HG03521 (cell line): ENCODE measurements at regions not wholly inside any gene's neighbourhood (a gene's known extent, or its start where the extent isn't known, plus 50 kb on each side); places are given as distances from the start of the nearest gene placed in this dataset.

Experiments
- ATAC-seq: cut with Tn5 transposase; IDR thresholded peaks from one replicate; pipeline ENCODE4 v1.9.1; 2021; ENCODE audit warnings: mild to moderate bottlenecking, moderate library complexity; ENCODE audit not compliant: unreplicated experiment

GRCh38 chr11:26134481-26135355 lies 197.2 kb upstream of the ANO3 start:
- no peak for ATAC-seq

- no peak for ATAC-seq
Observed at GRCh38 chr11:26137651-26138050, 194.3 kb upstream of the ANO3 start.

DNA sequence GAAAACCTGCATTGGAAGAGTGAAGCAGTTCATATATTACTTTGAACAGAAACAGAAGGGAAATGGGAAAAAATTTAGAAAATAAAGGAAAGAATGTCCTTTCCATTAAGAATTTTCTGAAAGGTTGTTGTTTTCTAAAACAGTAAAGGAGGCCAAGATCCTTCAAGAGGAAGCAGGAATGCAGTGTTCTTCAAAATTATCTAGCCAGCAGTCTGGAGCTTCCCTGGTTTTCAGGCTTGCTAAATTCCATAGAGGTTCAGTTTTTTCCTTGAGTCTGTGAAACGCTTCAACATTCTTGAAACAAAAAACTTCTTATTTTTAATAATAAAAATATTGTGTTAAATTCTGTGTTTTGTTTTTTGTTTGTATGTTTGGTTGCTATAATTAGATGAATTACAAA lies 189.0 kb upstream of the ANO3 start:
- no peak for ATAC-seq

DNA sequence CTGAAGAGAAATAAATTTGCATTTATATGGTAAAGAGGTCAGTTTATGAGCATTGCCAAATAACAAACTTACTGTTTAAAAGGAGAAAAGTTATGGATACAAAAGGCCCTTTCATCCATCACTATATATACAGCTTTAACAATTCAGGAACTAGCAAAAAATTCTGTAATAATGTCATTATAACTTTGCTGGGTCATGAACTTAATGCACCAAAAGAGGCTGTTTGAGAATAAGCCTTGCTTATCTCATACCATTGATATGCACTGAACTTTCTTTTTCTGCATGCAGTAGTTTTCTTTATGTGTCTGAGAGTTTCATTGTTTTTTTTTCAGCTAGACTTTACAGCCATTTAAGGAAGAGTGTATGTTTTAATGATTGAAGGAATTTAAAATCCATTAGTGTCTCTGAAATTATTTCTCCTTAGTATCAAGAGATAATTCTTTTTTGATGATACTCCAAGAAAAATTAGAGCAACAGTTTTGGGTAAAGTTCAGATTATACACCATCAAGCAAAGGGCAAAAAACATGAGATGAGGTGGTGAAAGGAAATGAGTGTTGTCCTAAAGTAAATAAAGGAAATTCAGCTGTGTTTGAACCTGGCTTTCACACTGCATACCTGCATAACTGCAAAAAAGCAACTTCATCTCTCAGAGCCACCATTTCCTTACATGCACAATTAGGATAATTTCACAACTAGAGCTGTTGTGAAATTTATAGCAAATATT lies 188.2 kb upstream of the ANO3 start:
- ATAC-seq, result no peak

DNA sequence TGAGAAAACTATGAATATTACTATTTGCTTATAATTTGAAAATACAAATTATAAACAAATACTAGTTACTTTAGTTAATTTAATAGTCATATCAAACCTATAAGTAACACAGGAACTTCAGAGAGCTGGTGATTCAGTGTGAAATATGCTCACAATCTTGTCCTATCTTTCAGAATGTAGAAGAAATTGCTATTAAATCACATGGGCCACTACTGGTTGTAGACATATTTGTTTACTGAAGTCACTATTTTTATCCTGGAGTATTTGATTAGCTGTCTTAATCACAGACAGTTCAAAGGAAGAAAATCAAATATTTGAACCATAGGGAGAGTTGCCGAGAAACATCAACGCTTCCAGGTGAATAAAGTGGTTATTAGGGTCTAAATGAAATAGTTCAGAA lies 187.6 kb upstream of the ANO3 start:
- no peak for ATAC-seq

GRCh38 chr11:26144911-26145310 lies 187.0 kb upstream of the ANO3 start:
- ATAC-seq, result no peak

GRCh38 chr11:26149585-26149984 lies 182.3 kb upstream of the ANO3 start:
- ATAC-seq, result no peak

DNA sequence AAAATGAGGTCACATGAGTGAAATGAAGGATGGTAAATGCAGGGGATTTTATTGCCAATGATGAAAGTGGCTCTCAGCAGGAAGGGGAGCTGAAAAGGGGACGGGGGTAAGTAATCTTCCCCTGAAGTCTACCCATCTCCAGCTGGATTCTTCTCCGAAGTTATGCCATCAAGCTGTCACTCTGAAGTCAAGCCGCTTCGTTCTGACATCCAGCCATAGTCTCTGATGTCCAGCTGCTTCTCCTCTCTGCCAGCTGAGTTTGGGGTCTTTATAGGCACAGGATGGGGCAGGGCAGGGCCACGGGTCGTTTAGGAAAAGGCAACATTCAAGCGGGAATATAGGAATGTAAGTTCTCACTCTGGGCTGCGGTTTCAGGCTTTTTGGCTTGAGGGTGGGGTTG lies 181.9 kb upstream of the ANO3 start:
- ATAC-seq, result no peak

DNA sequence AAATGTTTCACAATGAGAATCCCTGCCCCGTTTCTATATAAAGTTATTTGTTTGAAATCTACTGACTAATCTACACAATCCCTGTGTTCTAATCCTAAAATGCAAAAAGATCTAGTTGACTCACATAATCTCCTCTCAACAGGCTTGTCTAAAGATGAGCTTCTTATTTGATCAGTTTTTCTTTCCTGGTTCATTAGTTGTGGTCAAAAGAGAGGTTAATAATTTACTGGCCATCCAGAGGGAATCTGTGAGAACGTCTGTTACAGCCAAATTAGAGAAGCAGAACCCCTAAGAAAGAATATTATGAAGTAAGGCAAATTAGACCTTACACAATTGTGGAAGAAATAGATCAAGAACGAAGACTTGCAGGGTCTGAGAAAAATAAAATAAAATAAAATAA lies 173.7 kb upstream of the ANO3 start:
- ATAC-seq, result no peak

- no peak for ATAC-seq
Observed at GRCh38 chr11:26162291-26162690, 169.6 kb upstream of the ANO3 start.

DNA sequence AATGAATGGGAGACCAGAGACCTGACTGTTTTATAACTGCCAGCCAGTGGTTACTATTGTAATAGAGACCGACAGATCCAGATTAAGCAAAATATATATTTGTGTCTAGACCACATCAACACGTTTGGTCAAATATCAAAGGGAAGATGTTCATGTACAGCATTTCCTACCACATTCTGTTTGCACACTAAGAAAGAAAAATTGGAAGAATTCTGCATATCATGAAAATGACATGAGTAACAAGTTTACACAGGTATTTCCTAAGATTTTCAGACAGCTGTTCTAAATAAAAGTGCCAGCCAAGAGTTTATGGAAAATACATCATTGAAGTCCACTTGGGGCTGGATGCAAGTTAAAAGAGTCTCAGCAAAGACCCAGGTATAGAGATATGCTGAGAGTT lies 145.5 kb upstream of the ANO3 start:
- ATAC-seq, result no peak

DNA sequence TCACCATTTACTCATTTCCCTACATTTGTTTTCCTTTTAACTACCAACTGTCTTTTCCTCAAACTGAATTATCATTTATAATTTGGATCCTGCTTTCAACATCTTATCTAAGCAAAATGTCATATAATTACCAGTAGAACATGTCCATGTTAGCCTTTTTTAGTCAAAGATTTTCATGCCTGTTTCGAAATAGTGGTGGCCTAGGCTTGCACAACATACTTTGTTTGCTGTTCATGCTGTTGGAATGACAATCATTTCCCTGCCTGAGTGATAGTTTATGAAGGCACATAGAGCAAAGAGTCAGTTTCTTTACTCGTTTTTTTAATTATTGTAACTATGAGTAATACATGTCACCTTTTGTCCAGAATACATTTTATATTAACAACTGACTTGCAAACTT lies 144.3 kb upstream of the ANO3 start:
- ATAC-seq, result no peak

GRCh38 chr11:26188554-26188953 lies 143.4 kb upstream of the ANO3 start:
- no peak for ATAC-seq

- no peak for ATAC-seq
Observed at GRCh38 chr11:26191193-26191592, 140.7 kb upstream of the ANO3 start.

GRCh38 chr11:26193694-26194365 lies 138.1 kb upstream of the ANO3 start:
- no peak for ATAC-seq

GRCh38 chr11:26194881-26195280 lies 137.0 kb upstream of the ANO3 start:
- no peak for ATAC-seq

DNA sequence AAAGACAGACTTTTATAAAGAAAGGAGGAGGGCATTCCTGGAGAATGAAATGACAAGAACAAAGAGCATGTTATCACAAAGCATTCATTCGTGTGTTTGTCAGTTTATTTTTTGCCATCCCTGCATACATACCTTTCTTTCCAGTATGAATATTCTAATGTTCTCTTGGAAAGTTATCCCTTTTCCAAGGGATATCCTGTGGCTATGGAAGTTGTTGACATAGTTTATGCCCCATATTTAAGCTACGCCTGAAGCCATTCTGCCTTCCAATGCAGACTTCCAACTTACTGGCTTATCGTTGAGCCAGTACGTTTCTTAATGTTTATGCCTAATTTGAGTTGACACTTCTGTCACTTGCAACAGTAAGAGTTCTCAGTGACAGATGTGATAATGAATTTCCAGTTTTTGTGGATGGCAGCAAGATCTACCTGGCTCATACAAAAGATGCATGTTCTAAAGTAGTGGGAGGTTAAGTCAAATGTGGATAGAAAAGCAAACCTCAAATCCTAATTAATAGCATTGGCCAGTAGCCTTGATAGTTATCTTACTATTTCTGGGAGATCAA lies 133.3 kb upstream of the ANO3 start:
- ATAC-seq, result no peak

- no peak for ATAC-seq
Observed at GRCh38 chr11:26199331-26200095, 132.4 kb upstream of the ANO3 start.

GRCh38 chr11:26201411-26201810 lies 130.5 kb upstream of the ANO3 start:
- ATAC-seq, result no peak

DNA sequence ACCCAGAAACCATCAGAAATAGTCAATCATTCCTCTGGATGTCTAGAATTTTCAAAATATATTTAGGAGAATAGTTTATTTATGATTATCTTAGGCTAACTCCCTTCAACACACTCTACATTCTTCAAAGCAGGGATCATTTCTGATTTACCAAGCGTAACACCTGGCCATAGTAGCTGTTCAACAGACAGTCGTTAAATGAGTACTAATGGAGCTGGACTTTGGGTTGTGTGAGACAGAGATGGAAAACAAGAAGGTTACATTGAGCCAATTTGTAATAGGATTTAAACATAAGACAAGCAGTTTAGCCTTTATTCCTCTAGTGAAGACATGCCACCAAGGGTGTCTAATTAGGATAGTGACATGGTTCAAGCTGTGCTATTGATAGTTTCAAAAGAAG lies 129.2 kb upstream of the ANO3 start:
- ATAC-seq, result no peak

DNA sequence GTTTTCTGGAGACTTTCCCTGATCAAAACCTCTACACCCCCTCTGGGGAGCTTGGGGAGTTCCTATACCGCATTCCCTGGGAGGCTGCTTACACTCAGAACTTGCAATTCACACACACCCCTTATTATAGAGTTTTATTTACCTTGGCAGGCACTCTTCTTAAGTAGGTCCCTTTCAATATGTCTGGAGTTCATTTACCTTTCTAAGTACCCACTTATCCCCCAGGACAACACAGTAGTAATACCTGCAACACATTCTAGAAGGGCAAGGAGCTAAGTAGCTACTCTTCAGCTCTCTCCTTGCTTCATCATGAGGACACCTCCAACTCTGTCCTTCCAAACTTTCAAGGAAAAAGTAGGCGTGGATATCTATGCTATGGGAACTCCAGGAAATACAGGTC lies 127.8 kb upstream of the ANO3 start:
- ATAC-seq, result no peak
